Skeletal muscle satellite cell (primary cell): ENCODE measurements at regions not wholly inside any gene's neighbourhood (a gene's known extent, or its start where the extent isn't known, plus 50 kb on each side); places are given as distances from the start of the nearest gene placed in this dataset.
"Not testable (repeated sequence)": the region's sequence is repeated elsewhere in the genome, so short reads cannot be mapped to it uniquely, and the experiment has no call there.

Experiments used
- H3K27me3 ChIP-seq: 2 replicates; pipeline ENCODE4 v1.7.0; 2013; ENCODE audit warnings: low read length; ENCODE audit not compliant: control insufficient read depth, insufficient read depth
- H3K36me3 ChIP-seq: 2 replicates; pipeline ENCODE4 v1.7.0; 2013; ENCODE audit warnings: mild to moderate bottlenecking, control low read depth, low read length; ENCODE audit not compliant: insufficient read depth
- H3K4me1 ChIP-seq: 2 replicates; pipeline ENCODE4 v1.7.0; 2013; ENCODE audit warnings: low read length; ENCODE audit not compliant: control insufficient read depth, insufficient read depth
- H3K4me2 ChIP-seq: 2 replicates; pipeline ENCODE4 v1.7.0; 2013; ENCODE audit warnings: mild to moderate bottlenecking, low read length
- H3K4me3 ChIP-seq: 2 replicates; pipeline ENCODE4 v1.7.0; 2013; ENCODE audit warnings: low read length
- H3K9ac ChIP-seq: 2 replicates; pipeline ENCODE4 v1.7.0; 2013; ENCODE audit warnings: mild to moderate bottlenecking, low read depth, low read length, moderate library complexity
- H3K9me3 ChIP-seq: replicated peaks from 2 replicates; pipeline ENCODE4 v1.7.0; 2013; ENCODE audit warnings: mild to moderate bottlenecking, control low read depth, low read length

- no peaks in the 10 kb centered on the region for H3K27me3 ChIP-seq
- no peaks in the 10 kb centered on the region for H3K9me3 ChIP-seq
- H3K4me2 ChIP-seq = no peak overlapping the region
- H3K9ac ChIP-seq = no peak overlapping the region
- no peak overlapping the region for H3K4me3 ChIP-seq
- H3K4me1 ChIP-seq = peaks cover 13% of the 10 kb centered on the region
- no peaks in the 10 kb centered on the region for H3K36me3 ChIP-seq
Measured at GRCh38 chr20:11176431-11176830, 502.6 kb upstream of the JAG1 start.

GRCh38 chr20:11178946-11179654 is 505.3 kb upstream of the JAG1 start:
- Histone ChIP-seq H3K9me3 (no peaks in the 10 kb centered on the region), H3K4me3 (no peak overlapping the region), H3K4me2 (peak overlapping the region; percentile 7), H3K4me1 (peaks cover 13% of the 10 kb centered on the region), H3K27me3 (no peaks in the 10 kb centered on the region), H3K9ac (no peak overlapping the region), H3K36me3 (no peaks in the 10 kb centered on the region)

GRCh38 chr20:11180186-11180585 is 506.4 kb upstream of the JAG1 start:
- no peak overlapping the region for H3K4me2 ChIP-seq
- H3K4me3 ChIP-seq = no peak overlapping the region
- H3K9ac ChIP-seq = no peak overlapping the region
- H3K27me3 ChIP-seq = no peaks in the 10 kb centered on the region
- H3K9me3 ChIP-seq = peaks cover 2% of the 10 kb centered on the region
- peaks cover 13% of the 10 kb centered on the region for H3K4me1 ChIP-seq
- H3K36me3 ChIP-seq = no peaks in the 10 kb centered on the region

GRCh38 chr20:11181129-11181528 is 507.3 kb upstream of the JAG1 start:
- H3K4me1 ChIP-seq = peaks cover 16% of the 10 kb centered on the region
- not testable (repeated sequence) for H3K4me2 ChIP-seq, H3K9me3 ChIP-seq, H3K27me3 ChIP-seq, H3K4me3 ChIP-seq, H3K9ac ChIP-seq, H3K36me3 ChIP-seq

GRCh38 chr20:11181966-11182365 is 508.2 kb upstream of the JAG1 start:
- H3K4me3 ChIP-seq = no peak overlapping the region
- H3K27me3 ChIP-seq = no peaks in the 10 kb centered on the region
- no peak overlapping the region for H3K4me2 ChIP-seq
- H3K9me3 ChIP-seq = peaks cover 3% of the 10 kb centered on the region
- peaks cover 22% of the 10 kb centered on the region for H3K4me1 ChIP-seq
- H3K36me3 ChIP-seq = no peaks in the 10 kb centered on the region
- no peak overlapping the region for H3K9ac ChIP-seq

GRCh38 chr20:11182720-11183119 is 508.9 kb upstream of the JAG1 start:
- no peaks in the 10 kb centered on the region for H3K36me3 ChIP-seq
- peaks cover 3% of the 10 kb centered on the region for H3K9me3 ChIP-seq
- no peaks in the 10 kb centered on the region for H3K27me3 ChIP-seq
- H3K4me3 ChIP-seq = no peak overlapping the region
- H3K4me2 ChIP-seq = no peak overlapping the region
- H3K4me1 ChIP-seq = peaks cover 20% of the 10 kb centered on the region
- H3K9ac ChIP-seq = no peak overlapping the region

GRCh38 chr20:11186301-11187008 is 512.7 kb upstream of the JAG1 start:
- Histone ChIP-seq H3K36me3 (no peaks in the 10 kb centered on the region), H3K9ac (peak overlapping the region; percentile 40), H3K9me3 (peaks cover 3% of the 10 kb centered on the region), H3K4me3 (no peak overlapping the region), H3K4me1 (peaks cover 9% of the 10 kb centered on the region), H3K27me3 (no peaks in the 10 kb centered on the region), H3K4me2 (no peak overlapping the region)

GRCh38 chr20:11188843-11189603 is 515.2 kb upstream of the JAG1 start:
- H3K4me2 ChIP-seq = no peak overlapping the region
- H3K27me3 ChIP-seq = no peaks in the 10 kb centered on the region
- H3K4me1 ChIP-seq = peaks cover 9% of the 10 kb centered on the region
- no peak overlapping the region for H3K4me3 ChIP-seq
- H3K36me3 ChIP-seq = no peaks in the 10 kb centered on the region
- H3K9ac ChIP-seq = no peak overlapping the region
- H3K9me3 ChIP-seq = peaks cover 3% of the 10 kb centered on the region

GRCh38 chr20:11190741-11191140 is 516.9 kb upstream of the JAG1 start:
- Histone ChIP-seq H3K4me3 (no peak overlapping the region), H3K36me3 (no peaks in the 10 kb centered on the region), H3K9ac (no peak overlapping the region), H3K4me2 (no peak overlapping the region), H3K9me3 (no peaks in the 10 kb centered on the region), H3K4me1 (peaks cover 17% of the 10 kb centered on the region), H3K27me3 (no peaks in the 10 kb centered on the region)

- H3K27me3 ChIP-seq = no peaks in the 10 kb centered on the region
- no peak overlapping the region for H3K4me3 ChIP-seq
- H3K4me2 ChIP-seq = no peak overlapping the region
- no peaks in the 10 kb centered on the region for H3K9me3 ChIP-seq
- no peak overlapping the region for H3K9ac ChIP-seq
- peaks cover 20% of the 10 kb centered on the region for H3K4me1 ChIP-seq
- H3K36me3 ChIP-seq = no peaks in the 10 kb centered on the region
Measured at GRCh38 chr20:11192106-11192505, 518.3 kb upstream of the JAG1 start.

- Histone ChIP-seq H3K36me3 (no peaks in the 10 kb centered on the region), H3K4me1 (peaks cover 20% of the 10 kb centered on the region), H3K27me3 (no peaks in the 10 kb centered on the region), H3K9ac (no peak overlapping the region), H3K4me2 (no peak overlapping the region), H3K9me3 (no peaks in the 10 kb centered on the region), H3K4me3 (no peak overlapping the region)
Measured at GRCh38 chr20:11193241-11193640, 519.4 kb upstream of the JAG1 start.
